ENCODE measurements at regions not wholly inside any gene's neighbourhood (a gene's known extent, or its start where the extent isn't known, plus 50 kb on each side); places are given as distances from the start of the nearest gene placed in this dataset.

- Histone ChIP-seq H3K4me3 (no peak overlapping the region), H3K9me3 (no peaks in the 10 kb centered on the region), H3K4me1 (ENCODE audit: control insufficient read depth in 1 of 2, low read depth in 2 of 2) (no peaks in the 10 kb centered on the region), H3K27me3 (replicated peaks; ENCODE audit: insufficient read depth) (no peaks in the 10 kb centered on the region), H3K36me3 (no peaks in the 10 kb centered on the region), H3K27ac (no peak overlapping the region)
- ATAC-seq (ENCODE audit: insufficient number of reproducible peaks, low FRiP score, low read depth) (no peak), DNase-seq (ENCODE audit: low spot score) (no peak)
- TF ChIP-seq, protein P1, sequence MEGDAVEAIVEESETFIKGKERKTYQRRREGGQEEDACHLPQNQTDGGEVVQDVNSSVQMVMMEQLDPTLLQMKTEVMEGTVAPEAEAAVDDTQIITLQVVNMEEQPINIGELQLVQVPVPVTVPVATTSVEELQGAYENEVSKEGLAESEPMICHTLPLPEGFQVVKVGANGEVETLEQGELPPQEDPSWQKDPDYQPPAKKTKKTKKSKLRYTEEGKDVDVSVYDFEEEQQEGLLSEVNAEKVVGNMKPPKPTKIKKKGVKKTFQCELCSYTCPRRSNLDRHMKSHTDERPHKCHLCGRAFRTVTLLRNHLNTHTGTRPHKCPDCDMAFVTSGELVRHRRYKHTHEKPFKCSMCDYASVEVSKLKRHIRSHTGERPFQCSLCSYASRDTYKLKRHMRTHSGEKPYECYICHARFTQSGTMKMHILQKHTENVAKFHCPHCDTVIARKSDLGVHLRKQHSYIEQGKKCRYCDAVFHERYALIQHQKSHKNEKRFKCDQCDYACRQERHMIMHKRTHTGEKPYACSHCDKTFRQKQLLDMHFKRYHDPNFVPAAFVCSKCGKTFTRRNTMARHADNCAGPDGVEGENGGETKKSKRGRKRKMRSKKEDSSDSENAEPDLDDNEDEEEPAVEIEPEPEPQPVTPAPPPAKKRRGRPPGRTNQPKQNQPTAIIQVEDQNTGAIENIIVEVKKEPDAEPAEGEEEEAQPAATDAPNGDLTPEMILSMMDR (IDR thresholded peaks at IDR 0.05) = no peak
Measured at GRCh38 chr2:19480673-19481072, 122.2 kb upstream of the OSR1 start.

DNA sequence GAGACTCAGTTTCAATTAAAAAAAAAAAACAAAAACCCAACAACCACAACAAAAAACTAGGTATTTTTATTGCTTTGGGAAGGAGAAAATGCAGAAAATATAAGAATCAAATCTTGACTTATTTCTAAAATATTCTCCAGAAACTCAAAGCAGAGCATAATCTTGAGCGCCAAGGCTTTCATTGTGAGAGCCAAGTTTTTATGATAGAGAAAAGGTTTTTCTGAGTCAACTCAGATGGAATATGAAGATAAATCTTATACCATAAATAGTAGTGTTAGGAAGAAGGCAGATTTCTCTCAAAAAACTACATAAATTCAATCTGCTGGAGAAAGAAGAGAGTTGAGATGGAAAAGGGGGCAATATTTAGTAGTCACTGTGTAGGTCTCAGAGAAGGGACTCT is 121.2 kb upstream of the OSR1 start:
- Histone ChIP-seq H3K27ac (no peak overlapping the region), H3K4me3 (no peak overlapping the region), H3K4me1 (ENCODE audit: control insufficient read depth in 1 of 2, low read depth in 2 of 2) (no peaks in the 10 kb centered on the region), H3K36me3 (no peaks in the 10 kb centered on the region), H3K9me3 (no peaks in the 10 kb centered on the region), H3K27me3 (replicated peaks; ENCODE audit: insufficient read depth) (no peaks in the 10 kb centered on the region)
- ATAC-seq (ENCODE audit: insufficient number of reproducible peaks, low FRiP score, low read depth) (no peak), DNase-seq (ENCODE audit: low spot score) (no peak)
- TF ChIP-seq, protein P1 (IDR thresholded peaks at IDR 0.05) = no peak

GRCh38 chr2:19478409-19478808 is 120.0 kb upstream of the OSR1 start:
- Histone ChIP-seq H3K36me3 (no peaks in the 10 kb centered on the region), H3K27me3 (replicated peaks; ENCODE audit: insufficient read depth) (no peaks in the 10 kb centered on the region), H3K4me3 (no peak overlapping the region), H3K9me3 (no peaks in the 10 kb centered on the region), H3K27ac (no peak overlapping the region), H3K4me1 (ENCODE audit: control insufficient read depth in 1 of 2, low read depth in 2 of 2) (no peaks in the 10 kb centered on the region)
- TF ChIP-seq, protein P1 (IDR thresholded peaks at IDR 0.05) = no peak
- ATAC-seq (ENCODE audit: insufficient number of reproducible peaks, low FRiP score, low read depth) (no peak), DNase-seq (ENCODE audit: low spot score) (no peak)

GRCh38 chr2:19476327-19476726 is 117.9 kb upstream of the OSR1 start:
- Histone ChIP-seq H3K36me3 (no peaks in the 10 kb centered on the region), H3K27me3 (replicated peaks; ENCODE audit: insufficient read depth) (no peaks in the 10 kb centered on the region), H3K9me3 (no peaks in the 10 kb centered on the region), H3K4me3 (no peak overlapping the region), H3K27ac (no peak overlapping the region), H3K4me1 (ENCODE audit: control insufficient read depth in 1 of 2, low read depth in 2 of 2) (no peaks in the 10 kb centered on the region)
- ATAC-seq (ENCODE audit: insufficient number of reproducible peaks, low FRiP score, low read depth) (no peak), DNase-seq (ENCODE audit: low spot score) (no peak)
- TF ChIP-seq, protein P1 (IDR thresholded peaks at IDR 0.05) = no peak

DNA sequence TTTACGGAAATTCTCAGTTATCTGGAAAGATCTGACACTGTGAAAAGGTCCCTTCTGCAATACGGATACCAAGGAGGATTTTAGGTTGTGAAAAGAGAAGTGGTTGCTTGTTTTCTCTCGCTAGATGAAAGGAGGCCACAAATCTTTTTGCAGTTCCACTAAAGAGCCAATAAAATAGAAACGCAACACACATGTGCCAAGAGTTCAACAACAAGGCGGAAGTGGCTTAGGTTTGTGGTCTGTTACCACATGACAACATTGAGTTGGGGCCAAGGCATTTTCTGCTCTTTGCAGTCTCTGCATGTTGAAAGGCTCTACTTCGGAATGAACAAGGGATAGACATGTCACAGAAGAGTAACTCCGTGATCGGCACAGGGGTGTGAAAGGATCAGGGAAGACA is 115.7 kb upstream of the OSR1 start:
- H3K27me3 ChIP-seq (replicated peaks; ENCODE audit: insufficient read depth) = no peaks in the 10 kb centered on the region

More for the DNA sequence above, 115.7 kb upstream of the OSR1 start:
- H3K36me3 ChIP-seq = no peaks in the 10 kb centered on the region
- H3K27ac ChIP-seq = no peak overlapping the region
- no peaks in the 10 kb centered on the region for H3K9me3 ChIP-seq
- H3K4me1 ChIP-seq (ENCODE audit: control insufficient read depth in 1 of 2, low read depth in 2 of 2) = no peaks in the 10 kb centered on the region
- ATAC-seq (ENCODE audit: insufficient number of reproducible peaks, low FRiP score, low read depth) (no peak), DNase-seq (ENCODE audit: low spot score) (no peak)
- H3K4me3 ChIP-seq = no peak overlapping the region
- TF ChIP-seq, protein P1 (IDR thresholded peaks at IDR 0.05) = no peak

All from thoracic aorta (tissue), 2 donors.